ENCODE measurements at regions not wholly inside any gene's neighbourhood (a gene's known extent, or its start where the extent isn't known, plus 50 kb on each side); places are given as distances from the start of the nearest gene placed in this dataset.
"Not testable (repeated sequence)": the region's sequence is repeated elsewhere in the genome, so short reads cannot be mapped to it uniquely, and the experiment has no call there.

- H3K27ac ChIP-seq: no peak overlapping the region
- DNase-seq (ENCODE audit: low read depth, low spot score): no peak
Measured at GRCh38 chr7:14974688-14975087, 72.1 kb upstream of the DGKB start.

GRCh38 chr7:14973712-14974428, 71.3 kb upstream of the DGKB start:
- no peak for DNase-seq (ENCODE audit: low read depth, low spot score)
- no peak overlapping the region for H3K27ac ChIP-seq

- DNase-seq (ENCODE audit: low read depth, low spot score); H3K27ac ChIP-seq: not testable (repeated sequence)
Measured at GRCh38 chr7:14971678-14972077, 69.1 kb upstream of the DGKB start.

GRCh38 chr7:14967376-14967775, 64.8 kb upstream of the DGKB start:
- not testable (repeated sequence) for DNase-seq (ENCODE audit: low read depth, low spot score)

GRCh38 chr7:14962778-14963177, 60.2 kb upstream of the DGKB start:
- DNase-seq (ENCODE audit: low read depth, low spot score): no peak
- no peak overlapping the region for H3K27ac ChIP-seq

More at GRCh38 chr7:14967376-14967775, 64.8 kb upstream of the DGKB start:
- H3K27ac ChIP-seq: not testable (repeated sequence)

GRCh38 chr7:14960721-14961120, 58.2 kb upstream of the DGKB start:
- no peak overlapping the region for H3K27ac ChIP-seq
- DNase-seq (ENCODE audit: low read depth, low spot score): no peak

- no peak overlapping the region for H3K27ac ChIP-seq
- DNase-seq (ENCODE audit: low read depth, low spot score): no peak
Measured at GRCh38 chr7:14959339-14959738, 56.8 kb upstream of the DGKB start.

GRCh38 chr7:14954035-14954434, 51.5 kb upstream of the DGKB start:
- no peak for DNase-seq (ENCODE audit: low read depth, low spot score)
- H3K27ac ChIP-seq: no peak overlapping the region

Data from epithelial cell of prostate (primary cell).